Retinal pigment epithelial cell (primary cell): ENCODE measurements at regions not wholly inside any gene's neighbourhood (a gene's known extent, or its start where the extent isn't known, plus 50 kb on each side); places are given as distances from the start of the nearest gene placed in this dataset.

ENCODE experiments used
- DNase-seq: peaks from one replicate; pipeline ENCODE4 v3.0.0-alpha.2; 2010; ENCODE audit warnings: low read depth
- H3K4me3 ChIP-seq: 2 replicates; pipeline ENCODE4 v1.5.1; 2011; ENCODE audit warnings: mild to moderate bottlenecking, low read length, control low read depth, moderate library complexity
- TF ChIP-seq, protein P1 (sequence below): conservative IDR thresholded peaks from 2 replicates; pipeline ENCODE4 v1.5.1; 2011; ENCODE audit warnings: low read depth, low read length, control low read depth, inconsistent platforms

GRCh38 chr16:51696376-51696775 lies 545.3 kb upstream of the SALL1 start:
- no peak for DNase-seq
- H3K4me3 ChIP-seq: no peak overlapping the region
- TF ChIP-seq, protein P1, sequence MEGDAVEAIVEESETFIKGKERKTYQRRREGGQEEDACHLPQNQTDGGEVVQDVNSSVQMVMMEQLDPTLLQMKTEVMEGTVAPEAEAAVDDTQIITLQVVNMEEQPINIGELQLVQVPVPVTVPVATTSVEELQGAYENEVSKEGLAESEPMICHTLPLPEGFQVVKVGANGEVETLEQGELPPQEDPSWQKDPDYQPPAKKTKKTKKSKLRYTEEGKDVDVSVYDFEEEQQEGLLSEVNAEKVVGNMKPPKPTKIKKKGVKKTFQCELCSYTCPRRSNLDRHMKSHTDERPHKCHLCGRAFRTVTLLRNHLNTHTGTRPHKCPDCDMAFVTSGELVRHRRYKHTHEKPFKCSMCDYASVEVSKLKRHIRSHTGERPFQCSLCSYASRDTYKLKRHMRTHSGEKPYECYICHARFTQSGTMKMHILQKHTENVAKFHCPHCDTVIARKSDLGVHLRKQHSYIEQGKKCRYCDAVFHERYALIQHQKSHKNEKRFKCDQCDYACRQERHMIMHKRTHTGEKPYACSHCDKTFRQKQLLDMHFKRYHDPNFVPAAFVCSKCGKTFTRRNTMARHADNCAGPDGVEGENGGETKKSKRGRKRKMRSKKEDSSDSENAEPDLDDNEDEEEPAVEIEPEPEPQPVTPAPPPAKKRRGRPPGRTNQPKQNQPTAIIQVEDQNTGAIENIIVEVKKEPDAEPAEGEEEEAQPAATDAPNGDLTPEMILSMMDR: no peak

DNA sequence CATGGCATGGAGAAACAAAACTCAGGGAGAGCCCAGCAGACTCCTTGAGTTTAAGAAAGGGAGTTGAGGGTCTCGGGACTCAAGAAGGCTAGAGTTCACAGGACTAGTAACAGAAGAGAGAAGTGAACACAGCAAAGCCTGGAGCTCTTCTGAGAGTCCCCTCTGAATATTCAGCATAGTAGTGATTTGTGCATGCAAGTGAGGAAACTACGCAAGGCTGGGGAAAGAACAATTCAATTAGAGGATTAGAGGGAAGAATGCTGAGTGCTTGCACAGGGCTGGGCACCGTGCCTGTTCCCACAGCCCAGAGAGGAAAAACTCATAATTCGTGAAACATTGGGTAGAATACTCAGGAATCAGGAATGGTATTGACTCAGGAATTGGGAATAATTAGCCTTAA lies 540.0 kb upstream of the SALL1 start:
- TF ChIP-seq, protein P1: no peak
- DNase-seq: no peak
- H3K4me3 ChIP-seq: no peak overlapping the region

DNA sequence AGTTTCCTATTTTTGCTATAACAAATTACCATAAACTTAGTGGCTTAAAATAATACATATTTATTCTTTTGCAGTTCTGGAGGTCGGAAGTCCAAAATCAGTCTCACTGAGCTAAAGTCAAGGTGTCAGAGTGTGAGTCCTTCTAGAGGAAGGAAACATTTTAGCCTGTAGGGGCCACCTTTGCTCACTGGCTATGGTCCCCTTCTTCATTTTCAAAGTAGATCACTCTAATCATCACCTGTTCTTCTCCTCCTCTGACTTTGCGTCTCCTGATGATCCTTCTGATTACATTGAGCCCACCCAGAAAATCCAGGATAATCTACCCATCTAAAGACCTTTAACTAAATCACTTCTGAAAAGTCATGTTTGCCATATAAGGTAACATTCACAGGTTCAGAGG lies 534.4 kb upstream of the SALL1 start:
- no peak overlapping the region for H3K4me3 ChIP-seq
- DNase-seq: no peak
- TF ChIP-seq, protein P1: no peak

- TF ChIP-seq, protein P1: no peak
- H3K4me3 ChIP-seq: no peak overlapping the region
Measured at GRCh38 chr16:51683882-51684281, 532.8 kb upstream of the SALL1 start.

DNA sequence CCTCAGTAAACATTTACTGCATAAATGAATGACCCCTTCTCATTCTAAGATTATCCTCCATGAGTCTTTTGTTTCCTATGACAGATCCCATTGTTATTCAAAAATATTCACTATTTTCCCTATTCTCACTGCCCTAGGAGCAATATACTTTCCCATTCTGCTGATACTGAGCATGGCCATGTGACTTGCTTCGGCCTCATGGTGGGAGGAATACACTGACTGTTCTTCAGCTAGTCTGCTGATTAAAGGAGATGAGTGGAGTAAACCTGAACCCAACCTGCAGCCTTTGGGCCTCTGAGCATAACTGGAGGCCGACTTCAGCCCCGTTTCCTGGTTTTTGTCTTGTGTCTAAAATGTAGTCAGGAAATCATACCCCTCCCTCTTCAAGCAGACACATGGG lies 531.8 kb upstream of the SALL1 start:
- TF ChIP-seq, protein P1: no peak
- no peak overlapping the region for H3K4me3 ChIP-seq
- no peak for DNase-seq

More at GRCh38 chr16:51683882-51684281, 532.8 kb upstream of the SALL1 start:
- no peak for DNase-seq

- no peak overlapping the region for H3K4me3 ChIP-seq
- no peak for DNase-seq
- TF ChIP-seq, protein P1: no peak
Measured at GRCh38 chr16:51674615-51675014, 523.5 kb upstream of the SALL1 start.

DNA sequence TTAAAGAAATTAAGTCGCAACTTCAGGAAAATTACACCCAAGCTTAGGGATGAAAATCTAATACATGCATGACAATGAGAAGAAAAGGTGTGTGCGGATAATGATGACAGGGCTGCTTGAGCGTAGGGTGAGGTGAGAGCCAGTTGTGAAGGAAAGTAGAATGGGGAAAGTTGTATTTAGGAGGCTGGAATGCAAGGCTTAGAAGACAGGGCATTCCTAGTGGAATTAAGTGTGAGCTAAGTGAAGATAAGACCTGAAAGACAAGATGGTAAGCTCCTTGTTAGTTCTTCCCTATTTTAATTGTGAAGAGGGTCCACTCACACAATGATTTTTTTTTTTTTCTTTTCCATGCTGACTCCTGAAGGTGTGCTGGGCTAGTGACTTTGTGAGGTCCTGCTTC lies 519.5 kb upstream of the SALL1 start:
- TF ChIP-seq, protein P1: no peak
- H3K4me3 ChIP-seq: no peak overlapping the region
- DNase-seq: no peak
